ENCODE measurements at regions not wholly inside any gene's neighbourhood (a gene's known extent, or its start where the extent isn't known, plus 50 kb on each side); places are given as distances from the start of the nearest gene placed in this dataset.

- Histone ChIP-seq H3K9me2 (replicated peaks; ENCODE audit: insufficient read depth, low read length) (no peaks in the 10 kb centered on the region), H3K79me2 (ENCODE audit: low read length) (no peaks in the 10 kb centered on the region), H3K27me3 (replicated peaks; ENCODE audit: insufficient read depth, low read length) (no peaks in the 10 kb centered on the region), H3K9me3 (replicated peaks; ENCODE audit: insufficient read depth, low read length) (no peaks in the 10 kb centered on the region), H2AFZ (ENCODE audit: low read length) (no peak overlapping the region), H3F3A (ENCODE audit: insufficient read depth, low read length) (no peaks in the 10 kb centered on the region), H3K4me1 (ENCODE audit: low read length) (no peaks in the 10 kb centered on the region), H3K27ac (ENCODE audit: low read length) (no peak overlapping the region), H3K9ac (ENCODE audit: low read length) (no peak overlapping the region), H3K36me3 (replicated peaks; ENCODE audit: insufficient read depth, low read length) (no peaks in the 10 kb centered on the region), H3K4me3 (ENCODE audit: low read length) (no peak overlapping the region), H4K20me1 (ENCODE audit: insufficient read depth, low read length) (no peaks in the 10 kb centered on the region), H3K4me2 (ENCODE audit: low read depth, low read length) (no peak overlapping the region)
- TF ChIP-seq CTCF (IDR thresholded peaks at IDR 0.05; ENCODE audit: low read length) (no peak), EZH2 (optimal IDR thresholded peaks at IDR 0.05; ENCODE audit: low read depth, low read length) (no peak), EZH2phosphoT487 (IDR thresholded peaks at IDR 0.05; ENCODE audit: low read length) (no peak)
- DNase-seq = no peak
Measured at GRCh38 chr4:14842964-14843630, 159.2 kb upstream of the CPEB2 start.

- no peak overlapping the region for H3K4me3 ChIP-seq (ENCODE audit: low read length)
- no peak for DNase-seq
- no peaks in the 10 kb centered on the region for H3K27me3 ChIP-seq (replicated peaks; ENCODE audit: insufficient read depth, low read length)
- H3K27ac ChIP-seq (ENCODE audit: low read length) = no peak overlapping the region
- no peak overlapping the region for H3K4me2 ChIP-seq (ENCODE audit: low read depth, low read length)
- H4K20me1 ChIP-seq (ENCODE audit: insufficient read depth, low read length) = no peaks in the 10 kb centered on the region
- no peaks in the 10 kb centered on the region for H3K36me3 ChIP-seq (replicated peaks; ENCODE audit: insufficient read depth, low read length)
- no peak for TF ChIP-seq CTCF (IDR thresholded peaks at IDR 0.05; ENCODE audit: low read length)
- TF ChIP-seq EZH2phosphoT487 (IDR thresholded peaks at IDR 0.05; ENCODE audit: low read length) = no peak
- no peak for TF ChIP-seq EZH2 (optimal IDR thresholded peaks at IDR 0.05; ENCODE audit: low read depth, low read length)
- H3K9me3 ChIP-seq (replicated peaks; ENCODE audit: insufficient read depth, low read length) = no peaks in the 10 kb centered on the region
- no peaks in the 10 kb centered on the region for H3K9me2 ChIP-seq (replicated peaks; ENCODE audit: insufficient read depth, low read length)
- H3F3A ChIP-seq (ENCODE audit: insufficient read depth, low read length) = no peaks in the 10 kb centered on the region
- no peaks in the 10 kb centered on the region for H3K79me2 ChIP-seq (ENCODE audit: low read length)
- no peaks in the 10 kb centered on the region for H3K4me1 ChIP-seq (ENCODE audit: low read length)
- no peak overlapping the region for H3K9ac ChIP-seq (ENCODE audit: low read length)
- H2AFZ ChIP-seq (ENCODE audit: low read length) = no peak overlapping the region; the same call in 1 of the 2 replicates
Measured at GRCh38 chr4:14844061-14844460, 158.2 kb upstream of the CPEB2 start.

GRCh38 chr4:14848229-14848628, 154.1 kb upstream of the CPEB2 start:
- DNase-seq = no peak
- Histone ChIP-seq H2AFZ (ENCODE audit: low read length) (no peak overlapping the region), H3K36me3 (replicated peaks; ENCODE audit: insufficient read depth, low read length) (no peaks in the 10 kb centered on the region), H3F3A (ENCODE audit: insufficient read depth, low read length) (no peaks in the 10 kb centered on the region), H3K27me3 (replicated peaks; ENCODE audit: insufficient read depth, low read length) (no peaks in the 10 kb centered on the region), H4K20me1 (ENCODE audit: insufficient read depth, low read length) (no peaks in the 10 kb centered on the region), H3K4me2 (ENCODE audit: low read depth, low read length) (no peak overlapping the region), H3K4me1 (ENCODE audit: low read length) (no peaks in the 10 kb centered on the region), H3K9me3 (replicated peaks; ENCODE audit: insufficient read depth, low read length) (no peaks in the 10 kb centered on the region), H3K9me2 (replicated peaks; ENCODE audit: insufficient read depth, low read length) (no peaks in the 10 kb centered on the region), H3K27ac (ENCODE audit: low read length) (no peak overlapping the region), H3K79me2 (ENCODE audit: low read length) (no peaks in the 10 kb centered on the region), H3K9ac (ENCODE audit: low read length) (no peak overlapping the region), H3K4me3 (ENCODE audit: low read length) (no peak overlapping the region)
- TF ChIP-seq EZH2phosphoT487 (IDR thresholded peaks at IDR 0.05; ENCODE audit: low read length) (no peak), EZH2 (optimal IDR thresholded peaks at IDR 0.05; ENCODE audit: low read depth, low read length) (no peak), CTCF (IDR thresholded peaks at IDR 0.05; ENCODE audit: low read length) (no peak)

Data from MM.1S (cell line).